ENCODE measurements at regions not wholly inside any gene's neighbourhood (a gene's known extent, or its start where the extent isn't known, plus 50 kb on each side); places are given as distances from the start of the nearest gene placed in this dataset.

- intact Hi-C loops (cut with DNase I): no loop called here
- no peaks in the 10 kb centered on the region for H3K27me3 ChIP-seq
Measured at GRCh38 chr3:161821591-161821990, 325.0 kb downstream of the OTOL1 start.

GRCh38 chr3:161822291-161822690 is 325.7 kb downstream of the OTOL1 start:
- Histone ChIP-seq H3K4me3 (no peak overlapping the region), H3K27me3 (no peaks in the 10 kb centered on the region), H3K27ac (no peak overlapping the region), H3K9me3 (no peaks in the 10 kb centered on the region), H3K4me1 (no peaks in the 10 kb centered on the region), H3K36me3 (no peaks in the 10 kb centered on the region)
- no peak for ATAC-seq
- intact Hi-C loops (cut with DNase I): no loop called here
- no peak for TF ChIP-seq CTCF (IDR thresholded peaks at IDR 0.05)
- DNase-seq: no peak

More at GRCh38 chr3:161821591-161821990, 325.0 kb downstream of the OTOL1 start:
- no peak for DNase-seq
- Histone ChIP-seq H3K27ac (no peak overlapping the region), H3K9me3 (no peaks in the 10 kb centered on the region), H3K36me3 (no peaks in the 10 kb centered on the region), H3K4me3 (no peak overlapping the region), H3K4me1 (no peaks in the 10 kb centered on the region)
- TF ChIP-seq CTCF (IDR thresholded peaks at IDR 0.05): no peak
- ATAC-seq: no peak

- DNase-seq (no peak), ATAC-seq (no peak)
- intact Hi-C loops (cut with DNase I): no loop called here
- Histone ChIP-seq H3K4me3 (no peak overlapping the region), H3K9me3 (no peaks in the 10 kb centered on the region), H3K27ac (no peak overlapping the region), H3K36me3 (no peaks in the 10 kb centered on the region), H3K27me3 (no peaks in the 10 kb centered on the region), H3K4me1 (no peaks in the 10 kb centered on the region)
- TF ChIP-seq CTCF (IDR thresholded peaks at IDR 0.05): no peak
Measured at GRCh38 chr3:161823910-161824309, 327.3 kb downstream of the OTOL1 start.

GRCh38 chr3:161838021-161838420 is 341.4 kb downstream of the OTOL1 start:
- TF ChIP-seq CTCF (IDR thresholded peaks at IDR 0.05): no peak
- no peak for ATAC-seq
- Histone ChIP-seq H3K4me3 (no peak overlapping the region), H3K36me3 (no peaks in the 10 kb centered on the region), H3K27me3 (no peaks in the 10 kb centered on the region), H3K27ac (no peak overlapping the region), H3K4me1 (no peaks in the 10 kb centered on the region), H3K9me3 (no peaks in the 10 kb centered on the region)
- intact Hi-C loops (cut with DNase I): no loop called here
- DNase-seq: no peak

GRCh38 chr3:161848376-161848775 is 351.8 kb downstream of the OTOL1 start:
- H3K27me3 ChIP-seq: no peaks in the 10 kb centered on the region
- TF ChIP-seq CTCF (IDR thresholded peaks at IDR 0.05): no peak
- intact Hi-C loops (cut with DNase I): no loop called here
- no peaks in the 10 kb centered on the region for H3K4me1 ChIP-seq
- no peak overlapping the region for H3K4me3 ChIP-seq
- H3K27ac ChIP-seq: no peak overlapping the region
- ATAC-seq: no peak
- no peaks in the 10 kb centered on the region for H3K9me3 ChIP-seq
- no peak for DNase-seq
- H3K36me3 ChIP-seq: no peaks in the 10 kb centered on the region

GRCh38 chr3:161851941-161852566 is 355.4 kb downstream of the OTOL1 start:
- Histone ChIP-seq H3K9me3 (no peaks in the 10 kb centered on the region), H3K4me1 (no peaks in the 10 kb centered on the region), H3K27ac (no peak overlapping the region), H3K36me3 (no peaks in the 10 kb centered on the region), H3K27me3 (no peaks in the 10 kb centered on the region), H3K4me3 (no peak overlapping the region)
- DNase-seq (peak; percentile 65), ATAC-seq (peak; percentile 80)
- intact Hi-C loops (cut with DNase I): no loop called here
- TF ChIP-seq CTCF (IDR thresholded peaks at IDR 0.05): peak; percentile 63

All from upper lobe of right lung (tissue), 1 donor.